GM18519 (cell line): ENCODE measurements at regions not wholly inside any gene's neighbourhood (a gene's known extent, or its start where the extent isn't known, plus 50 kb on each side); places are given as distances from the start of the nearest gene placed in this dataset.
"Not testable (repeated sequence)": the region's sequence is repeated elsewhere in the genome, so short reads cannot be mapped to it uniquely, and the experiment has no call there.

Experiments
- ATAC-seq: cut with Tn5 transposase; IDR thresholded peaks from one replicate; pipeline ENCODE4 v1.9.1; 2021; ENCODE audit warnings: mild to moderate bottlenecking, moderate library complexity; ENCODE audit not compliant: unreplicated experiment, low FRiP score

DNA sequence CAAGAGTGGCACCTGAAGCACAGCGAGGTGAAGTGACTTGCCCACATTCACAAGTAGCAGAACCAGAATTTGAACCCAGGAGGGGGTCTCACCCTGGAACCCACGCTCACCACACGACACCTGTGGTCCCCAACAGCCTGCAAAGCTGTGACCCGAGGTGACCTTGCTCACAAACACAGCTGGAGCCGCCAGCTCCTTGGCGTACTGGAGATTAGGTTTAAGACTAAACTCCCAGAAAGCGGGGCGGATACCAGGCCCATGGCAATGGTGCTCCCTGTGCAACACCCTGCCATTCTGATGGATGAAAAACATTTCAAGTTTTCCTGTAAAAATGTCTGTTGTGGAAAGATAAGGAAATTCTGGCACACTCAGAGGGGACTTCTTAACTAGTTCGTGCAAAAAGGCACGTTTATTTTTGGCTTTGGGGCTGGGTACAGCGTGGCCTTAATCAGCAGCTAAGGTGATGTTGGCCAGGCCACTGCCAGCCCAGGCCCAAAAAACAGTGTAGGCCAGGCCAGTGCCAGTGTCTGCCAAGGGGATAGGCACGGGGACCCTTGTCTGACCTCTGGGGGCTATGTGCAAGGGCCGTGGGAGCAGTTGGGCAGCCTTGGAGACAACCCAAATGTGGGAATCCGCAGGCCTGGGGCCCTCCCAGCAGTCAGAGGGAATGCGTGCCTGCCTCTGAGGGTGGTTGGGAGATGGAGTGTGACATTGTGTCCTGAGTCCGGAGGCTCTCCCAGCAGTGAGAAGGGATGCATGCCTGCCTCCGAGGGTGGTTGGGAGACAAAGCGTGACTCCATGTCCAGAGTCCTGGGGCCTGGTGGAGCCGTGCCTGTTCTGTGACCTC is 185.0 kb upstream of the HS6ST1 start:
- no peak for ATAC-seq

DNA sequence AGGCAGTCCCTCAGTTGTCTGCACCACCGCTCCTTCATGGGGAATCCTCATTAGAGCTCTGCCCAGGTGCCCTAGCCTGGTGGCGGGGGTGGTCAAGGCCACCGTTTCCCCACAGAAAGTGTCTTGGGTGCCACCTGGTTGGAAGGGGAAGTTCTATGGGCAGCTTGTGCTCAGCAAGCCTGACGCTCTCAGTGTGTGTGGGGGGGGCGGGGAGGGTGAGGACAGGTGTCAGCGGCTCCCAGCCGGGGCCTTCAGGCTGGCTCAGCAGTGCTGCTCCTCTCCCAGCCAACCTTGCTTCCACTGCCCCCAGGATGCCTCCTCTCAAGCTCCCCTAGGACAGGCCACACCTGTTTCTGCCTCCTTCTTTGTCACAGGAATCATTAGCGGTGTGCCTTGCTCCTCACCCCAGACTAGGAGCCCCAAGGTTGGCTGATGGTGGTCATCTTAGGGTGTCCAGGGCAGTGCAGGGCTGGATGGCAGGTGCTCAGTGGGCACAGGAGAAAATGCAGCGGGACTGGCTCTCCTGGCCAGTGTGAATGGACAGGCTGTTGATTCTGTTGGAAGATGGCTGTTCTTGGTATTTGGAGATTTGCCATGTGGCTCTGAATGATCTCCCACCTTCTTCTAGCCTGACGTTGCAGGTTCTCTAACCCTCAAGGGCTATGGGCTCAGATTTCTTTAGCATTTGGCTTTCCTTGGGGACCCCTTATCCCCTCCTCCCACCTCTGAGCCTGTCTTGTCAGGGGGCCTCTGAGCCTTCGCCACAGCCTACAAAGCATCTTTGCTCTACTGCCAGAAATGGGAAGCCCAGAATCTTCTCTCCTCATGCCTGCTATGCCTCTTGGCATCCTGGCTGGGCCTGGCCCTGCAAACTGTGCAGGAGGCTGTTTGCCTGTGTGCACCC is 185.8 kb upstream of the HS6ST1 start:
- ATAC-seq: no peak

GRCh38 chr2:128505150-128505490 is 186.5 kb upstream of the HS6ST1 start:
- no peak for ATAC-seq

DNA sequence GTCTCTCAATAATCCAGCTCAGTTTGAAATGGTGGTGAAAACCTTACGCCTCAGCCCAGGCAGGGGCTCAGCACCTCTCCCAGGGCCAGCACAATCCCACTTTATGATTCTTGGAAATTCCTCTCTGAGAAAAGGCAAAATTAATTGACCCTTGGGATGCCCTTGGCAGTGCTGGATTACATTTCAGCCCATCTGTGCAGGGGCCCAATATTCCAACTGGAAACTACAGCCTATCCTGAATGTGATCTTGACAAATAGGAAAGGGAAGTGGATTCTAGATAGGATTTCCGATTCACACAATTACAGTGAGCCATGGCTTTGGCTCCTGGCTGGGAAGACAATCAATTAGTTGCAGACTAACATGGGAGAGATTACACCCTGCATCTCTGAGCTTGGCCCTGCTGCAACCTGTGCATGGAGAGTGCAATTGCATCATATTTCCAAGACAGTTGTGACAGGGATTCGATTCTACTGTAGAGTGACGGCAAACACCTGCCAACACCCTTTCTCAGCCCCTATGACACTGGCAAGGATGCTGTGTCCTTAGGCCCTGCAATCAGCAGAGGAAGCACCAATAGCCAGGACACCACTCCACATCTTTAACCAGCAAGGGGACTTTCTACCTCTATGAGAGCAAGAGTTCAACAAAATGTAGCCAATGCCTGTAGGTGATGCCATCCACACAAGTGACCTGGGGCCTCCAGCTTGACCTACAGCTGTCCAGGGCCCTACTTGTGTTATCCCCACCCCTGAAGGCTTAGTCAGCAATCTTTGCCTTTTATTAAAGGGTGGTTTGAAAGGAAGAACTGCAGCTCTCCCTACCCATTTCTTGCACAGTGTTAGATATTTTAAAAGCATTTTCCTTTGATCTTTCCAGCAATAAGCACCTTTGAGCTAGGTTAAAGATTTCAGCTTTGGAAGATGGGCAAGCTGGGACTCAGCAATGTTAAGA is 187.2 kb upstream of the HS6ST1 start:
- no peak for ATAC-seq

DNA sequence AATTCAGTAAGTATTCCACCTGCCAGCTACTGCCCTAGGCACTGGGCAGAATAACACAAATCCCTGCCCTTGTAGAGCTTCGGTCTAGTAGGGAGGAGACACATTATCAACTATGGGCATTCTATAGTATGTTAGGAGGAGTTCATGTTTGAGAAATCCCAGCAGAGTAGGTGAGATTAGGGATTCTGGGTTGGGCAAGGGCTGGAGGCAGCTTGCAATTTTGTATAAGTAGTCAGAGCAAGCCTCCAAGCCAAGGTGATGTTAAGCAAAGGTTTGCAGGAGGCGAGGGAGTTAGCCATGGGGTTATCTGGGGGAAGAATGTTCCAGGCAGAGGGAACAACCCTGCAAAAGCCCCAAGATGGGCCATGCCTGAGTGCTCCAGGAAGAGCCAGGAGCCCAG is 187.9 kb upstream of the HS6ST1 start:
- no peak for ATAC-seq

DNA sequence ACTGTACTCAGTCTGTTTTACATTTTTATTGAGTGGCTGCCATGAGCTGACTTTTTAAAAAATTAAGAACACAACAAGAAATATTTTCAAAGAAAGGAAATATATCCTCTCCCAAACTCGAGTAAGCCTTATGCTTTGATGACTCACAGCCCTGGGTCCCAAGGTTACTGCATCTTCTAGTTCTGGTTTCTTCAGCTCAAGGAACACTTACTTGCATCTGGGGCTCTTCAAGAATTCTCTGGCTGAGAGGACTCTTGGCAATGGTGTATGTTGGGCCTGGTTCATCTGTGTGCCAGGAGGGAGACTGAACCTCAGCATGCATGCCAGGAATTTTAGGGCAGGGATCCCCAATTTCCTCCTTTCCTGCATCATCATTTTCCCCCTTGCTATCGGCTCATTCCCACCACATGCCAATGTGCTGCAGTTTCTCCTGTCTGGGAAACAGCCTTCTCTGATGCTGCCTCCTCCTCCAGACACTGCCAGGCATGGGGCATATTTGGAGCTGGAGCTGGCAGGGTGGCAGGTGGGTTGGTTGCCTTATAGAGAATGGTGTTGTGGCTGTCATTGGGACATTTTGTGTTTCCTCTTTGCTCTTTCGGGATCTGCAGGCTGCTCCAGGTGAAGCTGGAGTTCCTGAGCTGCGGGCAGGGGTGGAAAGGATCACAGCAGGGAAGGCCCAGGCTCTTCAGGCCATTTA is 192.2 kb upstream of the HS6ST1 start:
- no peak for ATAC-seq

DNA sequence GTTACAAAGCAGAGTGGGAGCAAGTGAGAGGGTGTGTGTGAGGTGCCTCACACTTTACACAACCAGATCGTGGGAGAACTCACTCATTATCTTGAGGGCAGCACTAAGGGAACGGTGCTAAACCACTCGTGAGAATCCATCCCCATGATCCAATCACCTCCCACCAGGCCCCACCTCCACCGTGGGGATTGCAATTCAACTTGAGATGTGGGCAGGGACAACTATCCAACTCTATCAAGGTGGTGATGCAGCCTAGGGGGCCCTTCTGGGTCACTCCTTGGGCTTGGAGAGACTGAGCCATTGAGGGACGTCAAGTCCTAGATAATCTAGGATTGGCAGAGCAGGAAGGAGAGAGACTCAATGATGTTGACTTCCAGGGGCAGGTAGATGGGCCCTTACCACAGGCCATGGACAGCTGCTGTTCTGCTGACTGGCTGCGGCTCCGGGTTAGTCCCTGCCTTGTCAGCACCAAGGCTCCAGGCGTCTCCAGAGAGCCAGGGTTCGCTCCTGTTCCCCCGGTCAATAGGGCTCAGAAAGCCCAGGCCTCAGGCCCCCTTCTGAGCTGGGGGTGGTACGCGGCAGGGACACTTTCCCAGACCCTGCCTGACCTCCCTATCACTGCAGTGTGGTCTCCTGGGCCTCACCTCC is 193.2 kb upstream of the HS6ST1 start:
- ATAC-seq: no peak

DNA sequence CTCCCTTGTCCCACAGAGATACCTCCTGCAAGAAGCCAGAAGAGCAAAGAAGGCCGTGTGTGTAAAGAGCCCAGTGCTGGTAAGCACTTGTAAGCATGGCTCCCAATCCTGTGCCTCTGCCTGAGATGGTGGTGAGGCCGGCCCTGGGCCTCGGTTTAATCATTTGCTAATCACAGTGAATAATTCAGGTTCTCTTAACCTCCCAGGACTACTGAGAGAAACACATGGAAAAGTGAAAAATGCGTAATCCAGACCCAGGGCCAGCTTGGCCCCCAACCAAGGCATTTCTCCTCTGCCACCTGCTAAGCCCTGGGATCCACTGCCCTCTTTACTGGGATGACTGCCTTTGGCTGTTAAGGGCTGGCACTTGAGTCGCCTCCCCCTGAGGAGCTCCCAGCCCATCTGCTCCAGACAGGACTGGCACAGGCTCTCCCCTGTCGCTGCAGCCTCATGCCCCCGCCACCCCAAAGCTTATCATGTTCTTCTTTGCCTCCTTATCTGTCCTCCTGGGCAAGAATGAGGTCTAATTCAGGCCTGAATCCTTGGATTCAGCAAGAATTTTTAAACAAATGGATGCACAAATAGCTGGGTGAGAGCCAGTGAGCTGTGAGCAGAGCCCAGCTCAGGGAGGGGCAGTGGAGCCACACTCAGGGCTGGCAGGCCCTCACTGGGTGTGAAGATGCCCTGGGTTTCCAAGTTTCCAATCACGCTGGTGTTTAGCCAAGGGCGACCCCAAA is 193.9 kb upstream of the HS6ST1 start:
- ATAC-seq: no peak

GRCh38 chr2:128513116-128513960 is 194.7 kb upstream of the HS6ST1 start:
- no peak for ATAC-seq

DNA sequence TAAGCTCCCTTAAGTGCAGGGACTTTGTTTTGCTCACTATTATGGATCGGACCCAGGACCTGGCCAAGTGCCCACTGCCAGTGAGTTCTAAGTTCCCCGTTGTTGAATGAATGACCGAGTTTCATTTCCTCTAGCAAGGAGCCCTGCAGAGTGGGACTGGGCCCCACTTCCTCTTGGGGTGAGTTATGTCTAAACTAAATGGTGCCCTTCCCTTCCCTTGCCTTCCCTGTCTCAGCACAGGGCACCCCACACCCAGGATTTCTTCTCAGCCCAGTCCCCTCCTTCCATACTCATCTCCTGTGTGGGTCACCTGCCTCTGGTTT is 195.3 kb upstream of the HS6ST1 start:
- no peak for ATAC-seq

GRCh38 chr2:128514555-128514955 is 195.9 kb upstream of the HS6ST1 start:
- no peak for ATAC-seq

- ATAC-seq: no peak
Observed at GRCh38 chr2:128516938-128517337, 198.3 kb upstream of the HS6ST1 start.

- not testable (repeated sequence) for ATAC-seq
Observed at GRCh38 chr2:128519028-128519427, 200.4 kb upstream of the HS6ST1 start.

- ATAC-seq: no peak
Observed at GRCh38 chr2:128519517-128520215, 201.0 kb upstream of the HS6ST1 start.

GRCh38 chr2:128520340-128520739 is 201.7 kb upstream of the HS6ST1 start:
- peak; percentile 2 for ATAC-seq

GRCh38 chr2:128520791-128521190 is 202.1 kb upstream of the HS6ST1 start:
- ATAC-seq: peak; percentile 94

- no peak for ATAC-seq
Observed at GRCh38 chr2:128521482-128521881, 202.8 kb upstream of the HS6ST1 start.
